Stimulated activated memory B cell treated with anti-CD40 and anti-IgM and Interleukin-4, amounts not matched to agents 10 μg/mL and 1 μg/mL and 100 μg/mL, for 72 hours (primary cell): ENCODE measurements at regions not wholly inside any gene's neighbourhood (a gene's known extent, or its start where the extent isn't known, plus 50 kb on each side); places are given as distances from the start of the nearest gene placed in this dataset.
"Not testable (repeated sequence)": the region's sequence is repeated elsewhere in the genome, so short reads cannot be mapped to it uniquely, and the experiment has no call there.

ENCODE experiments used
- ATAC-seq: fragments of 150-1000 bp; cut with Tn5 transposase; 2 replicates; pipeline ENCODE4 v1.10.0; 2021
- H3K27ac Mint-ChIP-seq: one replicate; pipeline ENCODE4 v1.8.0; 2022; ENCODE audit warnings: mild to moderate bottlenecking, mixed read lengths
- H3K27me3 Mint-ChIP-seq: one replicate; pipeline ENCODE4 v1.8.0; 2022; ENCODE audit warnings: mixed read lengths
- H3K36me3 Mint-ChIP-seq: one replicate; pipeline ENCODE4 v1.8.0; 2022; ENCODE audit warnings: mixed read lengths
- H3K4me1 Mint-ChIP-seq: one replicate; pipeline ENCODE4 v1.8.0; 2022; ENCODE audit warnings: mixed read lengths
- H3K4me3 Mint-ChIP-seq: one replicate; pipeline ENCODE4 v1.8.0; 2022; ENCODE audit warnings: mild to moderate bottlenecking, moderate library complexity, mixed read lengths
- H3K9me3 Mint-ChIP-seq: one replicate; pipeline ENCODE4 v1.8.0; 2022; ENCODE audit warnings: mixed read lengths

GRCh38 chr10:30166929-30167328 is 107.5 kb upstream of the JCAD start:
- Mint-ChIP-seq H3K36me3 (no peaks in the 10 kb centered on the region), H3K9me3 (no peaks in the 10 kb centered on the region), H3K27me3 (peaks cover 26% of the 10 kb centered on the region), H3K4me1 (peaks cover 4% of the 10 kb centered on the region), H3K4me3 (no peak overlapping the region), H3K27ac (no peak overlapping the region)
- no peak for ATAC-seq

- H3K9me3 Mint-ChIP-seq, ATAC-seq, H3K36me3 Mint-ChIP-seq, H3K27ac Mint-ChIP-seq, H3K4me3 Mint-ChIP-seq, H3K4me1 Mint-ChIP-seq: not testable (repeated sequence)
- peaks cover 37% of the 10 kb centered on the region for H3K27me3 Mint-ChIP-seq
Measured at GRCh38 chr10:30163410-30163809, 104.0 kb upstream of the JCAD start.

- H3K9me3 Mint-ChIP-seq, ATAC-seq, H3K4me3 Mint-ChIP-seq, H3K4me1 Mint-ChIP-seq, H3K36me3 Mint-ChIP-seq, H3K27ac Mint-ChIP-seq: not testable (repeated sequence)
- peaks cover 40% of the 10 kb centered on the region for H3K27me3 Mint-ChIP-seq
Measured at GRCh38 chr10:30162796-30163195, 103.4 kb upstream of the JCAD start.

- H3K4me3 Mint-ChIP-seq = no peak overlapping the region
- H3K27me3 Mint-ChIP-seq = peaks cover 31% of the 10 kb centered on the region
- no peaks in the 10 kb centered on the region for H3K36me3 Mint-ChIP-seq
- ATAC-seq = no peak
- no peak overlapping the region for H3K27ac Mint-ChIP-seq
- H3K9me3 Mint-ChIP-seq = peaks cover 10% of the 10 kb centered on the region
- H3K4me1 Mint-ChIP-seq = peaks cover 4% of the 10 kb centered on the region
Measured at GRCh38 chr10:30160271-30160982, 101.0 kb upstream of the JCAD start.

- not testable (repeated sequence) for ATAC-seq, H3K9me3 Mint-ChIP-seq, H3K4me3 Mint-ChIP-seq, H3K36me3 Mint-ChIP-seq, H3K4me1 Mint-ChIP-seq, H3K27ac Mint-ChIP-seq
- H3K27me3 Mint-ChIP-seq = peaks cover 27% of the 10 kb centered on the region
Measured at GRCh38 chr10:30159614-30160013, 100.2 kb upstream of the JCAD start.

- ATAC-seq = no peak
- no peaks in the 10 kb centered on the region for H3K4me1 Mint-ChIP-seq
- no peak overlapping the region for H3K4me3 Mint-ChIP-seq
- H3K36me3 Mint-ChIP-seq = no peaks in the 10 kb centered on the region
- H3K27me3 Mint-ChIP-seq = peaks cover 30% of the 10 kb centered on the region
- no peak overlapping the region for H3K27ac Mint-ChIP-seq
- H3K9me3 Mint-ChIP-seq = peaks cover 10% of the 10 kb centered on the region
Measured at GRCh38 chr10:30158325-30158960, 99.1 kb upstream of the JCAD start.

- Mint-ChIP-seq H3K4me3 (no peak overlapping the region), H3K36me3 (no peaks in the 10 kb centered on the region), H3K4me1 (no peaks in the 10 kb centered on the region), H3K27me3 (peaks cover 31% of the 10 kb centered on the region), H3K9me3 (peaks cover 10% of the 10 kb centered on the region), H3K27ac (no peak overlapping the region)
- no peak for ATAC-seq
Measured at GRCh38 chr10:30155401-30155800, 96.0 kb upstream of the JCAD start.

GRCh38 chr10:30154561-30154960 is 95.2 kb upstream of the JCAD start:
- peaks cover 31% of the 10 kb centered on the region for H3K27me3 Mint-ChIP-seq

GRCh38 chr10:30154126-30154525 is 94.7 kb upstream of the JCAD start:
- no peak overlapping the region for H3K4me3 Mint-ChIP-seq
- H3K36me3 Mint-ChIP-seq = no peaks in the 10 kb centered on the region
- H3K4me1 Mint-ChIP-seq = no peaks in the 10 kb centered on the region
- H3K9me3 Mint-ChIP-seq = peaks cover 12% of the 10 kb centered on the region
- no peak for ATAC-seq
- H3K27me3 Mint-ChIP-seq = peaks cover 27% of the 10 kb centered on the region
- H3K27ac Mint-ChIP-seq = no peak overlapping the region

More at GRCh38 chr10:30154561-30154960, 95.2 kb upstream of the JCAD start:
- Mint-ChIP-seq H3K4me3 (no peak overlapping the region), H3K9me3 (peaks cover 10% of the 10 kb centered on the region), H3K4me1 (no peaks in the 10 kb centered on the region), H3K27ac (no peak overlapping the region), H3K36me3 (no peaks in the 10 kb centered on the region)
- ATAC-seq = no peak

GRCh38 chr10:30151581-30152389 is 92.4 kb upstream of the JCAD start:
- peaks cover 2% of the 10 kb centered on the region for H3K9me3 Mint-ChIP-seq
- ATAC-seq = no peak
- H3K27ac Mint-ChIP-seq = no peak overlapping the region
- H3K4me3 Mint-ChIP-seq = no peak overlapping the region
- no peaks in the 10 kb centered on the region for H3K36me3 Mint-ChIP-seq
- H3K27me3 Mint-ChIP-seq = peaks cover 17% of the 10 kb centered on the region
- H3K4me1 Mint-ChIP-seq = no peaks in the 10 kb centered on the region

GRCh38 chr10:30141423-30141822 is 82.0 kb upstream of the JCAD start:
- no peak for ATAC-seq
- H3K36me3 Mint-ChIP-seq = no peaks in the 10 kb centered on the region

GRCh38 chr10:30134171-30134945 is 75.0 kb upstream of the JCAD start:
- no peak overlapping the region for H3K27ac Mint-ChIP-seq
- H3K9me3 Mint-ChIP-seq = no peaks in the 10 kb centered on the region
- no peaks in the 10 kb centered on the region for H3K36me3 Mint-ChIP-seq
- peaks cover 8% of the 10 kb centered on the region for H3K27me3 Mint-ChIP-seq
- H3K4me3 Mint-ChIP-seq = no peak overlapping the region
- no peaks in the 10 kb centered on the region for H3K4me1 Mint-ChIP-seq
- ATAC-seq = no peak

More at GRCh38 chr10:30141423-30141822, 82.0 kb upstream of the JCAD start:
- H3K4me1 Mint-ChIP-seq = no peaks in the 10 kb centered on the region
- H3K4me3 Mint-ChIP-seq = no peak overlapping the region
- H3K9me3 Mint-ChIP-seq = peaks cover 8% of the 10 kb centered on the region
- H3K27ac Mint-ChIP-seq = no peak overlapping the region
- H3K27me3 Mint-ChIP-seq = no peaks in the 10 kb centered on the region

GRCh38 chr10:30133198-30133597 is 73.8 kb upstream of the JCAD start:
- no peaks in the 10 kb centered on the region for H3K9me3 Mint-ChIP-seq
- ATAC-seq = no peak
- no peaks in the 10 kb centered on the region for H3K4me1 Mint-ChIP-seq
- H3K36me3 Mint-ChIP-seq = no peaks in the 10 kb centered on the region
- peaks cover 8% of the 10 kb centered on the region for H3K27me3 Mint-ChIP-seq
- H3K27ac Mint-ChIP-seq = no peak overlapping the region
- H3K4me3 Mint-ChIP-seq = no peak overlapping the region

GRCh38 chr10:30131369-30131768 is 72.0 kb upstream of the JCAD start:
- H3K27me3 Mint-ChIP-seq = peaks cover 16% of the 10 kb centered on the region
- not testable (repeated sequence) for H3K4me3 Mint-ChIP-seq, H3K9me3 Mint-ChIP-seq, H3K27ac Mint-ChIP-seq, H3K36me3 Mint-ChIP-seq, H3K4me1 Mint-ChIP-seq, ATAC-seq

- H3K4me1 Mint-ChIP-seq, H3K27ac Mint-ChIP-seq, ATAC-seq, H3K36me3 Mint-ChIP-seq, H3K9me3 Mint-ChIP-seq, H3K4me3 Mint-ChIP-seq: not testable (repeated sequence)
- H3K27me3 Mint-ChIP-seq = peaks cover 16% of the 10 kb centered on the region
Measured at GRCh38 chr10:30129326-30129725, 69.9 kb upstream of the JCAD start.
